ENCODE measurements at regions not wholly inside any gene's neighbourhood (a gene's known extent, or its start where the extent isn't known, plus 50 kb on each side); places are given as distances from the start of the nearest gene placed in this dataset.

DNA sequence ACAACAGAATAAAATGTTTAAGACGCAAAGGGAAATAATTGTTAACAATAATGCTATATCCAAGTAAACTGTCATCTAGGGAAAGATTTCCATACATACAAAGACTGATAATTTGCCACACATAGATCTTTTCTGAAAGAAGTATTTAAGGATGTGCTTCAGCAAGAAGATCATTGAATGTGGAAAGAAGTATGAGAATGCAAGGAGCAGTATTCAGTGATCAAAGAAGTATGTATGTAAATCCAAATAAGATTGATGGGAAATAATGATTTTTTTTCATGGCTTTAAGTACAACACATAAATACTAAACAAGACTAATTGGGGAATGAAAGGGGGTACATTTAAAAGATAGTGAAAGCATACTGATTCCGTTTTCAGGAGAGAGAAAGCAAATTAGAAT, 410.4 kb upstream of the HS6ST1 start:
- TF ChIP-seq, protein P1, sequence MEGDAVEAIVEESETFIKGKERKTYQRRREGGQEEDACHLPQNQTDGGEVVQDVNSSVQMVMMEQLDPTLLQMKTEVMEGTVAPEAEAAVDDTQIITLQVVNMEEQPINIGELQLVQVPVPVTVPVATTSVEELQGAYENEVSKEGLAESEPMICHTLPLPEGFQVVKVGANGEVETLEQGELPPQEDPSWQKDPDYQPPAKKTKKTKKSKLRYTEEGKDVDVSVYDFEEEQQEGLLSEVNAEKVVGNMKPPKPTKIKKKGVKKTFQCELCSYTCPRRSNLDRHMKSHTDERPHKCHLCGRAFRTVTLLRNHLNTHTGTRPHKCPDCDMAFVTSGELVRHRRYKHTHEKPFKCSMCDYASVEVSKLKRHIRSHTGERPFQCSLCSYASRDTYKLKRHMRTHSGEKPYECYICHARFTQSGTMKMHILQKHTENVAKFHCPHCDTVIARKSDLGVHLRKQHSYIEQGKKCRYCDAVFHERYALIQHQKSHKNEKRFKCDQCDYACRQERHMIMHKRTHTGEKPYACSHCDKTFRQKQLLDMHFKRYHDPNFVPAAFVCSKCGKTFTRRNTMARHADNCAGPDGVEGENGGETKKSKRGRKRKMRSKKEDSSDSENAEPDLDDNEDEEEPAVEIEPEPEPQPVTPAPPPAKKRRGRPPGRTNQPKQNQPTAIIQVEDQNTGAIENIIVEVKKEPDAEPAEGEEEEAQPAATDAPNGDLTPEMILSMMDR (IDR thresholded peaks at IDR 0.05) = no peak
- TF ChIP-seq EZH2 (IDR thresholded peaks at IDR 0.05) = no peak

Data from neural progenitor cell (in vitro differentiated cells).